Ureter (tissue), 1 donor: ENCODE measurements at regions not wholly inside any gene's neighbourhood (a gene's known extent, or its start where the extent isn't known, plus 50 kb on each side); places are given as distances from the start of the nearest gene placed in this dataset.

ENCODE experiments used
- DNase-seq: peaks from one replicate; pipeline ENCODE4 v3.0.0-alpha.2; 2020; ENCODE audit warnings: low spot score
- donor health status: DM: yes; HTN: yes; CAD: no.

DNA sequence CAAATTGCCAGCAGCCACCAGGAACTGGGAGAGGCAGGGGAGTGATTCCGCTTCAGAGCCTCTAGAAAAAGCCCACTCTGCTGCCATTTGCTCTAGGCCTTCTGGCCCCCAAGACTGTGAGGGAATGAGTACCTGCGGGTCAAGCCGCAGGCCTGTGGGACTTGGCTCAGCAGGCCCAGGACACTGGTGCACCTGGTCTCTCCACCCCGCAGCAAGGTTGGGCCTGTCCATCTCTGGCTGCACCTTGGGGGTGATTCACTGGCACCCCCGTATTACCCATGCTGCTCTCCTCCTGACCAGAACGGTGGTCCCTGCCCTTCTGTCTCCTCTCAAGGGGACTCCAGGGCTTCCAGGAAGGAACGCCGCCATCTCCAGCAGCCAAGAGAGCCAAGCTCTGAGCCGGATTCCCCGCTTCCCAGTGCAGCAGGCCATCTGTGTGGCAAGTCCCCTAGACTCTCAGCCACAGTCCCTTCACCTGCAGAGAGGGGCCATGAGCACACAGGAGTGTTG lies 78.4 kb upstream of the OLFM1 start:
- DNase-seq: no peak

GRCh38 chr9:135009794-135010585 lies 77.5 kb upstream of the OLFM1 start:
- no peak for DNase-seq

GRCh38 chr9:135010586-135010860 lies 76.9 kb upstream of the OLFM1 start:
- no peak for DNase-seq

DNA sequence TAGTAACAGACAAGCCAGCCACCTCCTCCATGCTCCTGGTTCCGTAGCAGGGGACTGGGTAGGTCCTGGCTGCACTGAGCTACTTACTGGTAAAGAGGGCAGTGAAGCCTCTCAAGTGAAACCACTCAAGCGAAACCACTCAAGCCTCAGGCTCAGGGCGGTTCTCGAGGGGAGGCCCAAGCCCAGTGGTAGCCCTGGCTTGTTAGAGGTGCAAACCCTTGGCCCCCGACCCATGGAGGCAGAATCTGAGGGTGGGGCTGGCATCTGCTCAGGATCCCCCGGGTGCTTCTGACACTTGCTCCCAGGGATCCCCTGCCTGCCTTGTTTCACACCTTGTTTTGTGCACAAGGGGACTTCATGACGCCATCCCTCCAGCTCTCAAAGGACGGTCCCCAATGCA lies 76.5 kb upstream of the OLFM1 start:
- DNase-seq: no peak

- no peak for DNase-seq
Observed at GRCh38 chr9:135012166-135012565, 75.3 kb upstream of the OLFM1 start.

DNA sequence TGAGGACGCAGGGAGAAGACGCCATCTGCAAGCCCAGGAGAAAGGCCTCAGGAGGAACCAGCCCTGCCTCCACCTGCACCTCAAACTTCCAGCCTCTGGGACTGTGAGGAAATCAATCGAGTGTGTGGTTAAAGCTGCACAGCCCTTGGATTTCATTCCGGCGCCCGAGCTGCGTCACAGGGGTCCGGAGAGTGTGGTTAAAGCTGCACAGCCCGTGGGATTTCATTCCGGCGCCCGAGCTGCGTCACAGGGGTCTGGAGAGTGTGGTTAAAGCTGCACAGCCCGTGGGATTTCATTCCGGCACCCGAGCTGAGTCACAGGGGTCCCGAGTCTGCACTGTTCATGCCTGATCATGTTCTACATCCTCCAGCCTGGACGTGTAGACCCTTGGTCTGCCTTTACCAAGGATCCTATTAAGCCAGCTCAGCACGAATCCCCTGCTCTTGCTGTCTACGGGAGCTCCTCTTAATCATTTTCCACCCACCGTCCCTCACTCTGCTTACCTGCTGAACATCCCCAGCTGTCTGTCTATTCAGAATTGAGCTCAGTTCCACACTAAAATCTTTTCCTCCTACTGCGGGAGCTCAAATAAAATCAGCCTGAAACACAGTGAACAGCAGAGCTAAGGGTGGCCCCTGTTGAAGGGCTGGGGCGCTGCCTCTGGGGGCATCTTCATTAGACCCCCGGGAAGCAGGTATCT lies 73.0 kb upstream of the OLFM1 start:
- no peak for DNase-seq

GRCh38 chr9:135015096-135015495 lies 72.4 kb upstream of the OLFM1 start:
- DNase-seq: no peak

GRCh38 chr9:135015565-135015964 lies 71.9 kb upstream of the OLFM1 start:
- no peak for DNase-seq

DNA sequence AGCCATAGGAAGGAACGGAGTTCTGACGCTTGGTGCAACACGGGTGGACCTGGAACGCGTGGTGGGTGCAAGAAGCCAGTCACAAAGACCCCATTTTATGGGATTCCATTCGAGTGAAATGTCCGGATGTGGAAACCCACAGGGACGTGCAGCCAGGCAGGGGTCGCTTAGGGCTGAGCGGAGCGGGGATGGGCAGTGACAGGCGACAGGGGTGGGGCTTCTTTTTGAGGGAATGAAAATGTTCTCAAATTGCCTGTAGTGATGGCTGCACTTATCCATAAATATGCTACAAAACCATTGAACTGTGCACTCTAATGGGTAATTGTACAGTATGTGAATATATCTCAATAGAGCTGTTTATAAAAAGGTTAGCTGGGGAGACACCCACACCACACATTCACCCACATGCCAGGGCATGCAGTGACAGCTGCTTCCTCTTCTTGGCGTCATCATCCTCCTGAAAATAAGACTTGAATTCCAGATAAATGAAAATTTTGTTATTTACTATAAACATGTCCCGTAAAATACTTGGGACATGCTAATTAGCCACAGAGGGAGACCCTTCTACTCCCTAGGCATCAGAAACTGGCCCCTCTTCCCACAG lies 71.3 kb upstream of the OLFM1 start:
- no peak for DNase-seq

- no peak for DNase-seq
Observed at GRCh38 chr9:135016876-135017275, 70.6 kb upstream of the OLFM1 start.

GRCh38 chr9:135017899-135018298 lies 69.6 kb upstream of the OLFM1 start:
- no peak for DNase-seq

DNA sequence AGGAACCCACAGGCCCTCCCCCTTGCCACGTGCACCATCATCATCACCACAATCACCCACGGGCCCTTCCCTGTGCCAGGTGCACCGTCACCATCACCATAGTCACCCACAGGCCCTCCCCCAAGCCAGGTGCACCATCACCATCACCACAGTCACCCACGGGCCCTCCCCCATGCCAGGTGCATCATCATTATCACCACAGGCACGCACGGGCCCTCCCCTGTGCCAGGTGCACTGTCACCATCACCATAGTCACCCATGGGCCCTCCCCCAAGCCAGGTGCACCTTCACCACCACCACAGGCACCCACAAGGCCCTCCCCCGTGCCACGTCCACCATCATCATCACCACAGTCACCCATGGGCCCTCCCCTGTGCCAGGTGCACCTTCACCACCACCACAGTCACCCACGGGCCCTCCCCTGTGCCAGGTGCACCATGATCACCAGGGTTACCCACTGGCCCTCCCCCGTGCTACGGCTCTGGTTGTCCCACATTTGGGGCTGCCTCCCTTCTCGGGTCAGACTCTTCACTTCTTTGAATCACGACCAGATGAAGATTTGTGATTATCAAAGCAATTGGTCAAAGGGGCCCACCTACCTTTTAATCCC lies 69.1 kb upstream of the OLFM1 start:
- no peak for DNase-seq

DNA sequence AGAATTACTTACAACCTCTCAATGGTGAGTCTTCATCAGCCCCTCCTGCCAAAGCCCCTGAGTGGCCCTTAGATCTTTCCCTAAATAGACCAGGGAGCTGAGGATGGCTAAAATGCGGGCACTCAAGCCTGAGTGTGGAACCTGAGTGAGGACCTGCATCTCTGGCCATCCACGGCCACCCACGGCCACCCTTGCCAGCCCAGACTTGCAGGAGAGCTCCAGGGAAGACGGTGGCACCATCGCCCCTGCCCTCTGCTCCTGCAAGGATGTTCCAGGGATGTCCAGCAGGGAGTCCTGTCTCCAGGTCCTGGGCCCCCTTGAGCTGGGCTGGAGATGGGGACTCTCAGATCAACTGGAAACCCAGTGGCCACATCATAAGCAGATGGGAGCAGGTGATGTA lies 68.2 kb upstream of the OLFM1 start:
- no peak for DNase-seq

DNA sequence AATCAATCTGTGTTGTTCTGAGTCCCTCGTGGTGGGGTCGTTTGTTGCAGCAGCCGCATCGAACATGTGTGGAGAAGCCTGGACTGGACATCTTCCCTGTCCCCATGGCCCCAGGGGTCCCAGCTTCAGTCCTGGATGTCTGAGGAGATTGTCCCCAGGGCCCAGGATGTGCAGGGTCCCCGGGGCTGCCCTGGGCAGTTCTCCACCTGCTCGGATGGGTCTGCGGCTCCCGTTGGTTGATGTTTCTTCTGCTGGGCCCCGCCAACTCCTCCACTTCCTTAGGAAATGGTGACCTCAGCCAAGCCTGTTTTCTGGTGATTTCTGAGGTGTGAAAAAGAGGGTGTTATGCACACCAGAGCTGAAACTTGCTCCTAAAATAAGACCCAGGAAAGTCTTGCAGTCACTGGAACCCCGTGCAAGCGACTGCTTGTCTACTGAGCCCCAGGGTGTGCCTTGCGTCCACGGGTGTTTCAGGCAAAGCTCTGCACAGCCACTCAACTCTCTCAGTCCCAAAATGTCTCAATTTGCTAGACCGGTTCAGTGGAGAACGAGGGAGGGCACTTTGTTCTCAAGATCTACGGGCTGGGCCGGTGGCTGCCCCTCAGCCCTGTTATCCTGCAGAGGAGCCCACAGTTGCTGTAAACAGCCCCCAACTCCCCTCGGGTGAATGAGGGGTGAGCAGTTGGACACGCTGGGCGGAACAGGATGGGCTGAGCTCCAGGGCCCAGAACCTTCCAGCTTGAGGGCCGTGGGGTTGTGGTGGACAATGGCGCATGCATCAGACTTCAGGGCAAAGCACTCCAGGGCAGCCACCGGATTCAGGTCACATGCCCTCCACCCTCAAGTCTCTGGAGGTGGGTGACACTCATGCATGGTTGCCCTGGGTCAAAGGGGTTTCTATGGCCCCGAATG lies 66.7 kb upstream of the OLFM1 start:
- no peak for DNase-seq

GRCh38 chr9:135021393-135021789 lies 66.1 kb upstream of the OLFM1 start:
- no peak for DNase-seq

DNA sequence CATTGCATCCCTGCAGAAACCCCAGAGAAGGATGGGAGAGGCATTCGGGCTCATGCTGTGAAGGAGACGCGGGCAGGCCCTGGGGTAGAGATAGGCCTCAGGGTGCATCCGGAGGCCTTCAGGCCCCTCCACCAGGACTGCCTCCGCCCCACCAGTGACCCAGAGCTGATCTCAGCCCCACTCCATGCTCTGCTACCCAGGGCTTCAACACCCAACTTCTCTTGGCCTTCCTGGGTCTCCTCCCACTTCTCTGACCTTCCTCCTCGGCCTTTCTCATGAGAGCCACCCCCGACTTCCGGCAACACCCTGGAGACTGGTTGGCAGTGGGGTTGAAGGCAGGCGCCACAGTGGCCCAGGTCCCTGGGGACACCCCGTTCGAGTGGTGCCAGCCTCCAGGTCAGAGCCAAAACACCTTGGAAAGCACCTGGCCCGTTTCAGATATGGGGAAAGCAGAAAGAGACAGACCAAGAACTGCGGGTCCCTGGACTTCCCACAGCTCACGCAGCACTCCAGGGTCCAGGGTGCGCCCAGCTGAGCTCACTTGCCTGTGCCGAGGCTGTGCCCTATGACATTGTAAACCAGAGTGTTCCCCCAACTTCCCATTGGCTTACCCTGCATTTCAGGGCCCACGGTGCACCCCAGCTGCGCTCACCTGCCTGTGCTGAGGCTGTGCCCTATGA lies 65.1 kb upstream of the OLFM1 start:
- no peak for DNase-seq

- peak; percentile 49 for DNase-seq
Observed at GRCh38 chr9:135023088-135023785, 64.2 kb upstream of the OLFM1 start.

GRCh38 chr9:135023786-135024405 lies 63.6 kb upstream of the OLFM1 start:
- no peak for DNase-seq

- DNase-seq: no peak
Observed at GRCh38 chr9:135029463-135029862, 58.0 kb upstream of the OLFM1 start.
